ENCODE measurements at regions not wholly inside any gene's neighbourhood (a gene's known extent, or its start where the extent isn't known, plus 50 kb on each side); places are given as distances from the start of the nearest gene placed in this dataset.

GRCh38 chr5:14082523-14082922 lies 60.6 kb upstream of the TRIO start:
- WGBS, 5 donors: 66 to 94% (median 80%) methylated on average over 4 of the region's 4 CpGs
- Histone ChIP-seq H3K4me1 (no peaks in the 10 kb centered on the region), H3K36me3 (no peaks in the 10 kb centered on the region), H3K4me3 (no peak overlapping the region), H3K9me3 (no peaks in the 10 kb centered on the region), H3K27me3 (no peaks in the 10 kb centered on the region), H3K27ac (no peak overlapping the region)
- no peak for DNase-seq
- TF ChIP-seq EP300 (IDR thresholded peaks at IDR 0.05) (no peak), CTCF (IDR thresholded peaks at IDR 0.05) (no peak), POLR2A (IDR thresholded peaks at IDR 0.05) (no peak), POLR2AphosphoS5 (IDR thresholded peaks at IDR 0.05) (no peak)
- intact Hi-C loops (cut with DNase I; ENCODE audit: low total_unique reads): no loop called here

- no peak for DNase-seq
- H3K36me3 ChIP-seq: no peaks in the 10 kb centered on the region
- H3K27me3 ChIP-seq: no peaks in the 10 kb centered on the region
- no peak overlapping the region for H3K27ac ChIP-seq
- no peaks in the 10 kb centered on the region for H3K4me1 ChIP-seq
- no peaks in the 10 kb centered on the region for H3K9me3 ChIP-seq
- WGBS, 5 donors: 53 to 75% (median 64%) methylated on average over 1 of the region's 1 CpG
- TF ChIP-seq EP300 (IDR thresholded peaks at IDR 0.05) (no peak), POLR2A (IDR thresholded peaks at IDR 0.05) (no peak), POLR2AphosphoS5 (IDR thresholded peaks at IDR 0.05) (no peak), CTCF (IDR thresholded peaks at IDR 0.05) (no peak)
- intact Hi-C loops (cut with DNase I; ENCODE audit: low total_unique reads): no loop called here
- no peak overlapping the region for H3K4me3 ChIP-seq
Observed at GRCh38 chr5:14081791-14082190, 61.4 kb upstream of the TRIO start.

GRCh38 chr5:14078716-14079115 lies 64.4 kb upstream of the TRIO start:
- Histone ChIP-seq H3K9me3 (no peaks in the 10 kb centered on the region), H3K4me3 (no peak overlapping the region), H3K4me1 (no peaks in the 10 kb centered on the region), H3K27me3 (no peaks in the 10 kb centered on the region), H3K36me3 (no peaks in the 10 kb centered on the region), H3K27ac (no peak overlapping the region)
- intact Hi-C loops (cut with DNase I; ENCODE audit: low total_unique reads): no loop called here
- no peak for DNase-seq
- 92 to 98% (median 96%) methylated on average over 3 of the region's 3 CpGs for WGBS, 5 donors
- no peak for TF ChIP-seq CTCF (IDR thresholded peaks at IDR 0.05)
- TF ChIP-seq POLR2A (IDR thresholded peaks at IDR 0.05): no peak
- TF ChIP-seq POLR2AphosphoS5 (IDR thresholded peaks at IDR 0.05): no peak
- TF ChIP-seq EP300 (IDR thresholded peaks at IDR 0.05): no peak

- H3K4me1 ChIP-seq: no peaks in the 10 kb centered on the region
- H3K27me3 ChIP-seq: no peaks in the 10 kb centered on the region
- H3K36me3 ChIP-seq: no peaks in the 10 kb centered on the region
- TF ChIP-seq POLR2AphosphoS5 (IDR thresholded peaks at IDR 0.05) (no peak), EP300 (IDR thresholded peaks at IDR 0.05) (no peak), CTCF (IDR thresholded peaks at IDR 0.05) (no peak), POLR2A (IDR thresholded peaks at IDR 0.05) (no peak)
- DNase-seq: no peak
- 80 to 95% (median 92%) methylated on average over 8 of the region's 8 CpGs for WGBS, 5 donors
- no peak overlapping the region for H3K4me3 ChIP-seq
- no peak overlapping the region for H3K27ac ChIP-seq
- H3K9me3 ChIP-seq: no peaks in the 10 kb centered on the region
- intact Hi-C loops (cut with DNase I; ENCODE audit: low total_unique reads): no loop called here
Observed at GRCh38 chr5:14077501-14077900, 65.6 kb upstream of the TRIO start.
